ENCODE measurements at regions not wholly inside any gene's neighbourhood (a gene's known extent, or its start where the extent isn't known, plus 50 kb on each side); places are given as distances from the start of the nearest gene placed in this dataset.
A peak's percentile ranks its signal among the peaks of the same experiment; 100 is the strongest.

- Histone ChIP-seq H3K4me1 (peaks cover 10% of the 10 kb centered on the region; the same call in 1 of the 2 replicates), H3K27me3 (no peaks in the 10 kb centered on the region), H3K27ac (no peak overlapping the region), H3K4me3 (no peak overlapping the region), H3K9me3 (replicated peaks) (no peaks in the 10 kb centered on the region), H3K36me3 (no peaks in the 10 kb centered on the region)
- DNase-seq, result peak in 1 of 2 experiments; percentile 33
Measured at GRCh38 chr15:69973880-69974279, 123.8 kb downstream of the TLE3 start.

GRCh38 chr15:69974321-69974720 is 123.4 kb downstream of the TLE3 start:
- H3K27me3 ChIP-seq, result no peaks in the 10 kb centered on the region
- no peaks in the 10 kb centered on the region for H3K9me3 ChIP-seq (replicated peaks)
- H3K4me1 ChIP-seq, result peaks cover 10% of the 10 kb centered on the region; the same call in 1 of the 2 replicates
- peak; percentile 49 to 77 for DNase-seq
- no peak overlapping the region for H3K27ac ChIP-seq
- no peak overlapping the region for H3K4me3 ChIP-seq
- no peaks in the 10 kb centered on the region for H3K36me3 ChIP-seq

GRCh38 chr15:69976366-69976994 is 121.2 kb downstream of the TLE3 start:
- H3K9me3 ChIP-seq (replicated peaks), result no peaks in the 10 kb centered on the region
- DNase-seq, result peak; percentile 68 to 89
- no peaks in the 10 kb centered on the region for H3K36me3 ChIP-seq
- H3K27me3 ChIP-seq, result no peaks in the 10 kb centered on the region
- H3K27ac ChIP-seq, result no peak overlapping the region
- H3K4me1 ChIP-seq, result peaks cover 10% of the 10 kb centered on the region; the same call in 1 of the 2 replicates
- no peak overlapping the region for H3K4me3 ChIP-seq

- Histone ChIP-seq H3K4me1 (peaks cover 9% of the 10 kb centered on the region; the same call in 1 of the 2 replicates), H3K27me3 (peaks cover 8% of the 10 kb centered on the region; the same call in 1 of the 2 replicates)
Measured at GRCh38 chr15:69978603-69979002, 119.1 kb downstream of the TLE3 start.

GRCh38 chr15:69979262-69979661 is 118.5 kb downstream of the TLE3 start:
- no peak overlapping the region for H3K27ac ChIP-seq
- H3K4me1 ChIP-seq, result peaks cover 3% of the 10 kb centered on the region; the same call in 1 of the 2 replicates
- H3K4me3 ChIP-seq, result no peak overlapping the region
- no peaks in the 10 kb centered on the region for H3K9me3 ChIP-seq (replicated peaks)
- no peaks in the 10 kb centered on the region for H3K36me3 ChIP-seq
- peaks cover 12% of the 10 kb centered on the region; the same call in 1 of the 2 replicates for H3K27me3 ChIP-seq
- DNase-seq, result peak in 1 of 2 experiments; percentile 25

More at GRCh38 chr15:69978603-69979002, 119.1 kb downstream of the TLE3 start:
- no peaks in the 10 kb centered on the region for H3K9me3 ChIP-seq (replicated peaks)
- no peaks in the 10 kb centered on the region for H3K36me3 ChIP-seq
- H3K4me3 ChIP-seq, result no peak overlapping the region
- no peak for DNase-seq
- H3K27ac ChIP-seq, result no peak overlapping the region

GRCh38 chr15:69979783-69980182 is 117.9 kb downstream of the TLE3 start:
- no peaks in the 10 kb centered on the region for H3K4me1 ChIP-seq
- no peaks in the 10 kb centered on the region for H3K36me3 ChIP-seq
- no peaks in the 10 kb centered on the region for H3K9me3 ChIP-seq (replicated peaks)
- no peak for DNase-seq
- H3K4me3 ChIP-seq, result no peak overlapping the region
- peaks cover 12% of the 10 kb centered on the region; the same call in 1 of the 2 replicates for H3K27me3 ChIP-seq
- no peak overlapping the region for H3K27ac ChIP-seq

GRCh38 chr15:69980341-69981059 is 117.2 kb downstream of the TLE3 start:
- Histone ChIP-seq H3K27ac (no peak overlapping the region), H3K4me3 (no peak overlapping the region), H3K36me3 (no peaks in the 10 kb centered on the region), H3K27me3 (peaks cover 12% of the 10 kb centered on the region; the same call in 1 of the 2 replicates), H3K9me3 (replicated peaks) (no peaks in the 10 kb centered on the region), H3K4me1 (no peaks in the 10 kb centered on the region)
- no peak for DNase-seq

GRCh38 chr15:69982037-69982436 is 115.7 kb downstream of the TLE3 start:
- no peak overlapping the region for H3K4me3 ChIP-seq
- H3K4me1 ChIP-seq, result no peaks in the 10 kb centered on the region
- no peaks in the 10 kb centered on the region for H3K9me3 ChIP-seq (replicated peaks)
- no peak overlapping the region for H3K27ac ChIP-seq
- H3K36me3 ChIP-seq, result no peaks in the 10 kb centered on the region
- peaks cover 12% of the 10 kb centered on the region; the same call in 1 of the 2 replicates for H3K27me3 ChIP-seq
- DNase-seq, result no peak

- DNase-seq, result no peak
- no peak overlapping the region for H3K27ac ChIP-seq
- no peak overlapping the region for H3K4me3 ChIP-seq
- peaks cover 6% of the 10 kb centered on the region; the same call in 1 of the 2 replicates for H3K4me1 ChIP-seq
- H3K9me3 ChIP-seq (replicated peaks), result no peaks in the 10 kb centered on the region
- peaks cover 12% of the 10 kb centered on the region; the same call in 1 of the 2 replicates for H3K27me3 ChIP-seq
- H3K36me3 ChIP-seq, result no peaks in the 10 kb centered on the region
Measured at GRCh38 chr15:69983696-69984265, 113.9 kb downstream of the TLE3 start.

- no peak overlapping the region for H3K27ac ChIP-seq
- peaks cover 16% of the 10 kb centered on the region for H3K27me3 ChIP-seq
- H3K9me3 ChIP-seq (replicated peaks), result no peaks in the 10 kb centered on the region
- H3K4me3 ChIP-seq, result no peak overlapping the region
- no peaks in the 10 kb centered on the region for H3K36me3 ChIP-seq
- no peak for DNase-seq
- peaks cover 10% of the 10 kb centered on the region; the same call in 1 of the 2 replicates for H3K4me1 ChIP-seq
Measured at GRCh38 chr15:69987492-69988489, 109.9 kb downstream of the TLE3 start.

GRCh38 chr15:69988541-69989225 is 109.0 kb downstream of the TLE3 start:
- Histone ChIP-seq H3K9me3 (replicated peaks) (no peaks in the 10 kb centered on the region), H3K4me3 (no peak overlapping the region), H3K27me3 (peaks cover 9% of the 10 kb centered on the region), H3K27ac (no peak overlapping the region), H3K4me1 (peaks cover 10% of the 10 kb centered on the region; the same call in 1 of the 2 replicates), H3K36me3 (no peaks in the 10 kb centered on the region)
- peak; percentile 34 to 51 for DNase-seq

- Histone ChIP-seq H3K27ac (no peak overlapping the region), H3K4me1 (peaks cover 10% of the 10 kb centered on the region; the same call in 1 of the 2 replicates), H3K27me3 (peaks cover 5% of the 10 kb centered on the region; the same call in 1 of the 2 replicates), H3K9me3 (replicated peaks) (no peaks in the 10 kb centered on the region), H3K36me3 (no peaks in the 10 kb centered on the region), H3K4me3 (no peak overlapping the region)
- DNase-seq, result no peak
Measured at GRCh38 chr15:69990566-69991421, 106.9 kb downstream of the TLE3 start.

- Histone ChIP-seq H3K27me3 (peaks cover 5% of the 10 kb centered on the region; the same call in 1 of the 2 replicates), H3K4me1 (peaks cover 10% of the 10 kb centered on the region; the same call in 1 of the 2 replicates), H3K4me3 (no peak overlapping the region), H3K36me3 (no peaks in the 10 kb centered on the region), H3K9me3 (replicated peaks) (no peaks in the 10 kb centered on the region), H3K27ac (no peak overlapping the region)
- DNase-seq, result no peak
Measured at GRCh38 chr15:69991551-69991980, 106.2 kb downstream of the TLE3 start.
